Esophagus muscularis mucosa (tissue), 4 donors: ENCODE measurements at regions not wholly inside any gene's neighbourhood (a gene's known extent, or its start where the extent isn't known, plus 50 kb on each side); places are given as distances from the start of the nearest gene placed in this dataset.

ENCODE experiments used
- EP300 ChIP-seq: sonication (generic); formaldehyde crosslinking; IDR thresholded peaks from one replicate; pipeline ENCODE4 v1.6.1; 2017; ENCODE audit warnings: antibody characterized with exemption
- POLR2A ChIP-seq: fragments of 450-650 bp; IDR thresholded peaks from one replicate; pipeline ENCODE4 v1.6.1; 2017; ENCODE audit warnings: antibody characterized with exemption, moderate library complexity, mild to moderate bottlenecking, low read depth
- POLR2AphosphoS5 ChIP-seq, 2 donors: sonication (generic); formaldehyde crosslinking; IDR thresholded peaks; one replicate each; pipeline ENCODE4 v1.6.1; 2017; ENCODE audit warnings: antibody characterized with exemption in 2 of 2
- TF ChIP-seq, protein P1 (sequence below), 3 experiments: fragments of 200-600 bp in 2 of 3; fragments of 450-650 bp in 1 of 3; sonication (generic) in 2 of 3; IDR thresholded peaks; one replicate each; pipeline ENCODE4 v1.5.1; 2017 to 2019; ENCODE audit warnings: antibody characterized with exemption in 3 of 3, mild to moderate bottlenecking in 2 of 3, moderate library complexity in 1 of 3

DNA sequence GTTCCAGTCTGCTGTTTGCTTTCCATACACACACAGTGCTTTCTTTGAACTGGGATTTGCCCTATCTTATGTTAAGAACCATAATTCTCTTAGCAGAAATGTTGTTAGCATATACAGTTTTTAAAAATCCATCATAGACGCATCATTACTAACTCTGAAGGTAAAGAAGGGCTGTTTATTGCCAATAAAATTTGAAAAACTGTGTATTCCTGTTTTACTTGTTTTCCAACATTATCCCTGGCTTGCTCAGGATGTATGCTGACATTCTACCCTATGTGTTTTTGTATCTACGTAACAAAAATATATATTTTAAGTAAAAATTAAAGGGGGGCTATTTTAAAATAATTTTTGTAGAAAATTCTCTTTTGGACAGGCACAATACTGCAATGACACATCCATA, 857.2 kb downstream of the BRINP3 start:
- TF ChIP-seq, protein P1, sequence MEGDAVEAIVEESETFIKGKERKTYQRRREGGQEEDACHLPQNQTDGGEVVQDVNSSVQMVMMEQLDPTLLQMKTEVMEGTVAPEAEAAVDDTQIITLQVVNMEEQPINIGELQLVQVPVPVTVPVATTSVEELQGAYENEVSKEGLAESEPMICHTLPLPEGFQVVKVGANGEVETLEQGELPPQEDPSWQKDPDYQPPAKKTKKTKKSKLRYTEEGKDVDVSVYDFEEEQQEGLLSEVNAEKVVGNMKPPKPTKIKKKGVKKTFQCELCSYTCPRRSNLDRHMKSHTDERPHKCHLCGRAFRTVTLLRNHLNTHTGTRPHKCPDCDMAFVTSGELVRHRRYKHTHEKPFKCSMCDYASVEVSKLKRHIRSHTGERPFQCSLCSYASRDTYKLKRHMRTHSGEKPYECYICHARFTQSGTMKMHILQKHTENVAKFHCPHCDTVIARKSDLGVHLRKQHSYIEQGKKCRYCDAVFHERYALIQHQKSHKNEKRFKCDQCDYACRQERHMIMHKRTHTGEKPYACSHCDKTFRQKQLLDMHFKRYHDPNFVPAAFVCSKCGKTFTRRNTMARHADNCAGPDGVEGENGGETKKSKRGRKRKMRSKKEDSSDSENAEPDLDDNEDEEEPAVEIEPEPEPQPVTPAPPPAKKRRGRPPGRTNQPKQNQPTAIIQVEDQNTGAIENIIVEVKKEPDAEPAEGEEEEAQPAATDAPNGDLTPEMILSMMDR (IDR thresholded peaks at IDR 0.05): no peak
- TF ChIP-seq EP300 (no peak), POLR2AphosphoS5 (IDR thresholded peaks at IDR 0.05) (no peak), POLR2A (no peak)
